ENCODE measurements at regions not wholly inside any gene's neighbourhood (a gene's known extent, or its start where the extent isn't known, plus 50 kb on each side); places are given as distances from the start of the nearest gene placed in this dataset.

DNA sequence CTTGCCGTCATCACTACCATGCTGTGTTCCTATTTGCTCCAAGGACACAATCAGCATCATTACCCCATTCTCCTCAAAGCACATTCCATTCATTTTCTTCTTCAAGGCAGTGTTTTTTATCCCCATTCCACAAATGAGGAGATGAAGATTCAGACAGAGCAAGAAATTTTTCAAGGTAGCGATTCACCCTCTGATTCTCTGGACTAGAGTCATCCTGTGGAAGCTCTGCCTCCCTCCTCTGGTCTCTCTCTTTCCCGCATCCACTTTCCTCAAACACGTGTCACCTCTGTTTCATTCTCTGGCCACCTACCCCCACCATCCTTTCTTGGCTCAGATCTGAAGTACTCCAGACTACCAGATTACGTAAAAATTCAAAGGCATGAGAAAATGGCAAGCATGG is 297.9 kb downstream of the SOX11 start:
- no peak for DNase-seq (ENCODE audit: low spot score)

DNA sequence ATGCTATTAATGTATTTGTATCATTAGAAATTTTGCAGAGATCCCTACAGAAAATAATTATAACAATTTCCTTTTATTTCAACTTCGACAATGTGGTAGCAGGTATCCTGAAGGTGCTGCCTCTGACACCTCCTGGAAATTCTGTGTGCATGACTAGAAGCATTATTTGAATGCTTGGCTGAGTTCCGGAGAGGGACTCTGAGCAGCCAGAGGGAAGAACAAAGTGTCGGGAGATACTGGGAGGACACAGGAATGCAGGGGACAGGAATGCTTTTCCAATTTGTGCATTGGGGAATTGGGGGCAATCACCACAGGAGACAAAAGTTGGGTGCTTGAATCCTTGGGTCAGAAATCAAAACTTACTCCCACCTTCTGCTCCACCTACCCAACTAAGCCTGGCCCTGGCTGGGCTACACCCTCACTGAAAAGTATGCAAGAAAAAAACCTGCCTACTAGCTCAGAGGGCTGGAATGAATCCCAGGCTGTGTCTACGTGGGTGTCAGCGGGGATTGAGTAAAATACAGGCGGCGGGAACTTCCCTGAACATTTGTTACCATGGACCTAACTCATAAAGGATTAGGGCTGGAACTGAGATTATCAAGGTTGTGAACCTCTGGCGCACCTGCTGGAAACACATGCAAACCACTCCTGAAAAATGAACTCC is 299.3 kb downstream of the SOX11 start:
- DNase-seq (ENCODE audit: low spot score): no peak

DNA sequence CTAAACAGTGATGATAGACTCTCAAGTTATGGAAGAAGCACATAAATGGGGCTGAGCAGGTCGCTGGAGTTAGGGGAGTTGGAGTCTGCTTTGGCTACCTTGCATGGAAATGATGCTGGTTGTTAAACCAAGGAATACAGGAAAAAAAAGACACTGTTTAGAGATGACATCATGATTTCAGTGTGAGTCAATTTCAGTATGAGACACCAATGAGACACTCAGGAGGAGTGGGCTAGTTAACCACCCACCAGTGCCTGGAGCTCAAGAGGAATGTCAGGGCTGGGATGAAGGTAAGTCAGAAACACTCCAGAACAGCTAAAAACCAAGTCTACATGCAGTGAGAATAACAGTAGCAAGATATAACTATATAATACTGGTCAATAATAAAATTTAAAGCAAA is 303.6 kb downstream of the SOX11 start:
- DNase-seq (ENCODE audit: low spot score): no peak

DNA sequence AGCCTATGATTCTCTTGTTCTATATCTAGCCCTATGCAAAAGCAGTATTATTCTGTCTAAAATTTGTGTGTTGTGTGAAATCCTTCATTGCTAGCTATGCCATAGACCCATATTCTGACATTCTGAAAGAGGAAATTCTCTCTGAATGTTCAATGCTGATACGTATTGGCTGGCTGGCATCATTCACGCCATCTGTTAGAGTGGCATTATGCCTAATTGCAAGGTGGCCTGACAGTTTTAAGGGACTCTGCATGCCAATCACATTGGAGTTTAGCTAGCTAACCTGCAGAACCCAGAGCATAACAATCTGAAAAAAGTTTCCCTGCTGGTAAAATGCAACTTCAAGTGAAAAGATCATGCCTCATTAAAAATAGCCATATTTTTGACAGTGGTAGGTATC is 316.0 kb downstream of the SOX11 start:
- DNase-seq (ENCODE audit: low spot score): no peak

DNA sequence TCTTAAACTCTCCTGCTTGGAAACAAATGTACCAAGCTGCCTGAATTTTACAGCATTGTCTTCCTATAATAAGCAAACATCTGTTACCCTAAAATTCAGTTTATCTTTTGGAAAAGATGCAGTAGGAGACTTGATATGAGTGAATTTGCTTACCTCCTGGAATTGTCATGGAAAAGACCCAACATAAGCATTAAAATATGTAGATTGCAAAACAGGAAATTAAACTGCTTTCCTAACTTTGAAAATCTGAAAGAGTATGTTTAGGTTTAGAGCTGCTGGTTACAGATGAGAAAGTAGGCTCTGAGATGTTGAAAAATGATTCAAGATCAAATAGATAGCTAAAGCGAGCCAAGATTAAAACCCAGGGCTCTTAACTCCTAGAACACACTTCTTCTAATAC is 316.5 kb downstream of the SOX11 start:
- no peak for DNase-seq (ENCODE audit: low spot score)

DNA sequence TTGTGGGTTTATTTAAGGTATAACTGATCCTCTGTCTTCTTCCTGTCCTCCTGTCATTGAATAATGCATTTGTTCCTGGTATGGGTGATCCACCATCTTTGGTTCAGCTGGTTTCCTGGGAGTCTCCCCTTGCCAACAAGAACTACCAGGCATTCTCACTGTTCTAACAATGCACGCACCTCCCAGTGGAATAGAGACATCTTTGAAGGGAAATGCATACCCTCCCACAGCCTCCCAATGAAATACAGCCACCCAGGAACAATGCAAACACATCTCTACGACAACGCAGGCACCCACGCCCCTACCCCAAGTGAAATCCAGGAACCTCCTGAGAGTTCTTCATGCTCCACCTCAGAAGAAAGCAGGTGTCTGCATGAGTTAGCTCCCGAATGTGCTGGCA is 318.0 kb downstream of the SOX11 start:
- no peak for DNase-seq (ENCODE audit: low spot score)

DNA sequence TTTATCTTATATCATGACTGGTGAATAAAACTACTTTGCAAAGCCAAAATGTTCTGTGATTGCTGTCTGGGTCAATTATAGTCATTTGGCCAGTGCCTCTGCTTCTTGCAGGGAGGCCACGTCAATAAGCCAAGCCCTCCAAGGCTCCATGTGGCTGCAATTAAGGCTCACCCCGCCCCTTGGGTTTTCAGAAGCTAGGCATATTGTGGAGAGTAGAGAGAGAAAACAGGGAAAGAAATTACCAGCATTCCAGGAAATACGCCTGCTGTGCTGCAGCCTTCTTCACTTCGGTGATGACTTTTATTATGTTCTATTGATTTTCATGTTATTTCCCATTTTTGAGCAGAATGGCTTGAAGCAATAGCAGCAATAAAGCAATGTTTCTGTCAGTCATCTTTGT is 319.7 kb downstream of the SOX11 start:
- no peak for DNase-seq (ENCODE audit: low spot score)

DNA sequence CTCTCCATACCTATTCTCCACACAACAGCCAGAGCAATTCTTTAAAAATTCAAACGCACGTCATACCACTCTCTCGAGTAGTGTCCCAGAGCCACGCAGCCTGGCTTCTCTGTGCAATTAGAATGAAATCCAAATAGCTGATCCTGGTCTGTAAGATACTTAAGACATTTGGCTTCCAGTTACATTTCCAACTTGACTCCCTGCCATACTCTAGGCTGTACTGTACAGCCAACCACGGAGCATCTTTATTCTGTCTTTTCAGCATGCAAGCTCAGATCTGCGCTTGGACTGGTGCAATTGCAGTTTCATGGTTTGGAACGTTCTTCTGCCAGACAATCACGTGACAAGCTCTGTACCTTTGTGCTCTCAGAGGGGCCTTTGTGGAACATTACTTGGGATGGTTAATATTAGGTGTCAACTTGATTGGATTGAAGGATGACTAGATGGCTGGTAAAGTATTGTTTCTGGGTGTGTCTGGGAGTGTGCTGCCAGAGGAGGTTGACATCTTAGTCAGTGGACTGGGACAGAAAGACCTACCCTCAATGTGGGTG is 325.6 kb downstream of the SOX11 start:
- no peak for DNase-seq (ENCODE audit: low spot score)

DNA sequence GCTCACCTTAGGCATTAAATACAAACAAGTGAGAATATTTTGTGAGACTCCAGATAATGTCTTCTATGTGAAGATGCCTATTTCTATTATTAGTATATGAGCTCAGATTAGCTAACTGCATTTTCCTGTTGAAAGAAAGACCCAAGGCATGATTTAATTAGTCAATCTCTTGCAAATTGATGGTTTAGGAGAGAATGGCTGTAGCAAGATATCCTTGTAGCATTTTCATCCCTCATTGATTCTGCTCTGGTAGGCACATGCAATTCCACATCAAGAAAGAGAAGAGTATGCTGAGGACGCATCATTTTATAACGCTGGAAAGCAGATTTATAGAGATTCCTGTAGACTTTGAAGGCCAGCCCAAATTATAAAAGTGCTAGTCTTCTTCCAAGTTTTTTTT is 332.0 kb downstream of the SOX11 start:
- DNase-seq (ENCODE audit: low spot score): no peak

DNA sequence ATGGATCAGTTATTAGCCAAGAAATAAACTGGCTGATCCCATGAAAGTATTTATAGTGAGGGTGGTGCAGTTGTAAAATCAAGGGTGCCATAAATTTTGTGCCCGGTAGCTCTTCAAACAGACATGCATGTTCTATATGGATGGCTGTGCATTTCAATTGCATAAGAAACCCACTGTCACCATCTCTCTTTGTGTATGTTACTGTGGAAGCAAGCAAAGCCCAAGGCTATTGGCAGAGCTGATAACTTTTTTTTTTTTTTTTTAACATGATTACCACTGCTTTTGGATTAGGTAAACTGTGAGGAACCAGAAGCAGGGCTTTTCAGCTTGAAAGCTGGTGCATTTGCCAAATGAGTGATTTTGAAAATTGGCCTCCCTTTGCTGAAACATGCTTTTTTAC is 332.6 kb downstream of the SOX11 start:
- no peak for DNase-seq (ENCODE audit: low spot score)

DNA sequence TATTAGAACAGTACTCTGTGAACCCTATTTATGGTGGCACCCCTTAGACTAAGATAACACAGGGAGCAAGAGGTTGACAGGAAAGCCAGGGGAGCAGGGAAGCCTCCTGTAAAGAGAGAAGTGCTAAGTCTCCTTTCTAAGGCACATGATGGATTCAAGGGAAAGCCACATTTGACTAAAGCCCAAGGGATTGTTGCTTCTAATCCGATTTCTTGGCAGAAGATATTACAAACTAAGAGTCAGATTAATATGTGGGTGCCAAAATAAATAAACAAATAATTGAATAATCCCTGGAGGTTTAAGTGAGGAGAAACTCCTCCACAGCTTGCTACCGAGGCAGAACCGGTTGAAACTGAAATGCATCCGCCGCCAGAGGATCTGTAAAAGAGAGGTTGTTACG is 333.2 kb downstream of the SOX11 start:
- DNase-seq (ENCODE audit: low spot score): no peak

DNA sequence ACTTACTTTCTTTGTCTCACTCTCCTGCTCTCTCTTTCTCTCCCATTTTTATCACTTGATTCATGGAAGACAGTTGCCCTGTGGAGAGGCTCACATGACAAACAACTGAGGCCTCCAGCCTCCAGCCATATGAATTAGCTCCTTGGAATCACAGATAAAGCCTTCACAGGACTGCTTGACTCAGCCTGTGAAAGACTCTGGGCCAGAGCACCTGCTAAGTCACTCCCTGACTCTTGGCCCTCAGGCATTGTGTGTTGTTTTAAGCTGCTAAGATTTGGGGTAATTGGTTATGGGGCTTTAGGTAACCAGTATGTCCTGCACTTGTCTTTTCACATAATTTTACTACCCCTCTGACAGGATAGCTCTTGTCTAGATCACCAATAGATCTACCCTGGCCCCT is 334.9 kb downstream of the SOX11 start:
- DNase-seq (ENCODE audit: low spot score): no peak

DNA sequence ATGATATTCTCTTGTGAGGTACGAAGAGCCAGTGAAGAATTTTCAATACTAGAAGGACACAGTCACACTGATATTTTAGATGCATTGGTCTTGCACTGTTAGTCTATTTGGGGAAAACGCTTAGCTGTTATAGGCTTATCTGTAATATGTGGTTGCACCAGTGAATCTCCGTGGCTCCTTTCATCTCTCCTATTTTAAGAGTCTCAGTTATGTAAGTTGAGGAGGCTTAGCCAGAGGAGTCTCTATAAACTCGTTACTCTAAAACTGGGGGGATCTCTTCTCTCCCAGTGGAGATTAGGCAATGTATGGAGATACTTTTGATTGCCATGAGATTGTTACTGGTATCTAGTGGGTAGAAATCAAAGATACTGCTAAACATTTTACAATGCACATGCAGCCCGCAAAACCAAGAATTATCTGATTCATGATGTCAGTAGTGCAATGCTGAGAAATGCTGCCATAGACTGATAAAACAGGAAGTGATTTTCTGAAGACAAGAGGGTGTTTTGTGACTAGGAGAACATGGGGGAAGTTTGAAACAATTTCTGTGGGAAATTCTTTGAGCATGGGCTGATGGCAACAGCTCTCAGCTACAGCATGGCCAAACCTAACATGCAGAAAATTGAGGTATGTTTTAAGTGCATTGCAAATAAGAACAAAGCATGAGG is 339.1 kb downstream of the SOX11 start:
- DNase-seq (ENCODE audit: low spot score): no peak

DNA sequence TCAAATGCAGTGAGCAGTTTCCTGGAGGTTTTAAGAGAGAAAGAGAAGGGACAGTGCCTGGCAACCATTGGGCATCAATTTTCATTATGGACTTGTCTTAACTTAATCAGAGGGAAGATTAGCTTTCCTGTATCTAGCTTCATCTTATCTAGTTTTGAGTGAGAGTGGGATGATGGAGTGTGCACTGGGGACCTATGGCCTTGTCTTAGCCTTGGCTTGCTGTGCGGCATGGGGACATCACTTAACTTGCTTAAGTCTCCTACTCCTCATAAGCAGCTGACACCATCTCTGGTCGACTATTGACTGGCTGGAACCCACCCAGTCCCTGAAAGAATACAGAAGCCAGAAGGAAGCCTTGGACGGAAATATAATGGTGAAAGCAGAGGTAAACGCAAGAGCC is 344.0 kb downstream of the SOX11 start:
- no peak for DNase-seq (ENCODE audit: low spot score)

DNA sequence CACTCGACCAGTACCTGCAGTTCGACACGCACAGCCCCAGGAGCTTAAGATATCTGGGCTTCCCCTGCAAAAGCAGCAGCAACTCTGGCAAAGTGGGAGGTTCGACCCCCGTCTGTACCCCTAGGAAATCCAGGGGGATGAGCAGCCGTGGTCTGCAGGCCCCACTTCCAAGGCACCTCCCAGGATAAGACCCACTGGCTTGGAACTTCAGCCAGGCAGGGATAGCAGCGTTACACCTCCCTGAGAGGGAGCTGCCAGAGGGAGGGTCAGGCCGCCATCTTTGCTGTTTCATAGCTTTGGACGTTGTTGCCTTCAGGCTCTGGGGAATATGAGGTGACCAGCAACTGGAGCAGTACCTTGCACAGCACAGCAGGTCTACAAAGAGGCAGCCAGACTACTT is 351.1 kb downstream of the SOX11 start:
- no peak for DNase-seq (ENCODE audit: low spot score)

DNA sequence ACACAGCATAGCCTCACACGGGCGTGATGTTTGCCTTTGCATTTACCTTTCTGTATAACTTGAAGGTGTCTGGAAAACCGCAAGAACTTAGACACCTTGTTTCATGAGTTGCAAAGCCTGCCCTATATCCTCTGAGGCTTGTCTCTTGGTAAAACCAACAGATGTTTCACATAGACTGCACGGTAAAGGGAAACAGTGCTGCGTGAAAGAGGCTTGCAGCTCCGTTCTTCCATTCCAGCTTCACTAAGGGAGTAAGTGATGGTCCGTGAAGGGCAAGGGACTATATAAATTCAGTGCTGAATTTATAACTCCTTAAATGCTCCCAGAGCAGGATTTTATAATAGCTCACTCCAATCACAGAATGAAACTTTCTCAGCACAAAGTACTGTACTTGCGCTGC is 360.5 kb downstream of the SOX11 start:
- no peak for DNase-seq (ENCODE audit: low spot score)

DNA sequence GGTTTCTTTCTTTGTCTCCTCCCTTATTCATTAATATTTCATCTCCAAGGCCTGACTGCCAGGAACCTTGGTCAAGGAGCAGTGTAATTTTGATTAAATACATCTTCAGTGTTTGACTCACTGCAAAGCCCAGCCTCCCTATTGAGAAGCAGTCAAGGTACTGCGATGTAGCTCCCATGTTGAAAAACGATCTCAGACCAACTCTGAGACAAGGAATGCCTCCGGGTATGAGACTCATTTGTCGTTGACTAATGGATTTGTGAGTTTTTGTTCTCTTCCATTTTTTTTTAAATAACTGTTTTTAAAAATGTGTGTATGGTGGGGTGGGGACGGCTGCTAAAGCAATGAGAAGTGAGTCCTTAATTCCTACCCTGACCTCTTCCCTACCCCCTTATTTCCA is 361.6 kb downstream of the SOX11 start:
- no peak for DNase-seq (ENCODE audit: low spot score)

DNA sequence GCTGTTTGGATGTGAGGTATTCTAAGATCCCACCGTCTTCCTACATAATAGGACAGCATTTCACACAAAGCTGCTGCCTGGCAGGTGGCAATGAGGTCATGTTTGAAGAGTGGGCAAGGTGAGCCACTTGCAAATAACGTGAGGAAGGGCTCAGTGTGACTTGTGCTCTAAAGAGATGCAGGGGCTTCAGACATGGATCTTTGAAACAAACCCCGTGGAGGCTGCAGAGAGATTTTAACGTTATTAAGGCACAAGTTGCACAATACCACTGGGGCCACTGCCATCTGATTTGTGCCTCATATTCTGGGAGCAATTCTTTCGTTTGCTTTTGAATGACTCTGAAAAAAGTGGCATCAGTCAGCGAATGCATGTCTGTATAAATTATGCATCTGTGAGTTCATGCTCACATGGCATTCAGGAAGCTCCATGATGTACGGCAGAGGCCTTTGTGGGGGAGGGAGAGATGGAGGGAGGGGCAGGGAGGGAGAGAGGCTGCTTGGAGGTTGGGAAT is 362.0 kb downstream of the SOX11 start:
- DNase-seq (ENCODE audit: low spot score): no peak

DNA sequence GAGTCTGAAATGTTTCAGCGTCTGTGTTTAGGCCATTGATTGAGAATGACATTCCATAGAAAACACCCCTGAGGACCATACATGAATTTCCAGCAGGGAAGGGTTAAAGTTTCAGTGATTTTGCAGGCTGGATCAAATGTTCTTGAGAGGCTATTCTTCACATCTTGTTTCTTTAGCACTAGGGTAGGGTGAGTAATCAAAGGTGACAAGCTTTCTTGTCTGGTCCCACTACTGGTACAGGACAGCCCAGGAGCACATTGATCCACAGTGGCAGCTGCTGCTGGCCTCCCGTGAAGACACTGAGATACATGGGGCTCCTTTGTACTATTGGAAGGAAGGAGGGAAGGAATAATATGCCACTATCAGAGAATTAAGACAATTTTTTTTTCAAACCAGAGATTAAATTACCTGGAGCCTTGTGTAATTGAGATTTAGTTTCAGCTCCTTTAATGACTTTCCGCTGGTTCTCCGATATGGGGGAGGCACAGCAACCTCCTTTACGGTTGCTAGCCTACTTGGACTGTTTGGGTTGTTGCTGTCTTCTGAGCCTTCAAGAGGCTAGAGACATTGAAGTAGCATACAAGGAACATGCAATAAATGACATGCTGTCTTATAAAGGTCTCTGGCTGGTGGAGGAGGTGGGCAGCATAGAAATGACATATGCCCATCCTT is 368.9 kb downstream of the SOX11 start:
- no peak for DNase-seq (ENCODE audit: low spot score)

DNA sequence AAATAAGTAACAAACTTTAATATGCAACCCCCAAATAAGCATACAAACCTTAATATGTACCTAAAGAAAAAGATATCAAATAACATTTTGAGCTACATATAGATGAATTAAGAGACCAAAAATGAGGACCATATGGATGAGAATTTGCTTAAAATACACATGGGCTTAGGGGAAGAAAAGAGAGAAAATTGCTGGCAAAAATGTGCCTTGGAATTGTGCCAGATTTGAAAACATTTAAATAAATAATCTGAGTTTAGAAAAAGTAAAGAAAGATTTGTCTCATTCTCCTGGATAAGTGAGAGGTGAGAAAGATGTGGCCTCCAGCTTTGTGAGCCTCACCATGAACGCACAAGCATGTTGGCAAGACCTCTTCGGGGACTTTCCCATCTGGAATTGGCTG is 372.6 kb downstream of the SOX11 start:
- DNase-seq (ENCODE audit: low spot score): no peak

DNA sequence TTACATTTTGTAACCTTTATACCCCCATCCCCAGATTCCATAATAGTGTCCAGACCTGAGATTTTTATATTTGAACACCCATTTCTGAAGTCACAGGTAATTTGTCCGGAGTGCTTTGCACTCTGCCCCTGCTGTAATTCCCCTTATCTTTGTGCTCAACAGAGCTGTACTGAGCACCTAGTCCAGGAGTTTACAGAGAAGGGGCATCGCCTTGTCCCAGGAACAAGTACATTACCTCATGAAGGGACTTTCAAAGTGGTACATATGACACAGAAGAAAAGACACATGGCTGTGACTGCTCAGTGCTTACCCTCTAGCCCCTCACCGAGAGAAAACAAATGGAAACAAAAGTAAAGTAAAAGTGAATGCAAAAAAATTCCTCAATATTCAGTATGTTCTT is 373.5 kb downstream of the SOX11 start:
- no peak for DNase-seq (ENCODE audit: low spot score)

DNA sequence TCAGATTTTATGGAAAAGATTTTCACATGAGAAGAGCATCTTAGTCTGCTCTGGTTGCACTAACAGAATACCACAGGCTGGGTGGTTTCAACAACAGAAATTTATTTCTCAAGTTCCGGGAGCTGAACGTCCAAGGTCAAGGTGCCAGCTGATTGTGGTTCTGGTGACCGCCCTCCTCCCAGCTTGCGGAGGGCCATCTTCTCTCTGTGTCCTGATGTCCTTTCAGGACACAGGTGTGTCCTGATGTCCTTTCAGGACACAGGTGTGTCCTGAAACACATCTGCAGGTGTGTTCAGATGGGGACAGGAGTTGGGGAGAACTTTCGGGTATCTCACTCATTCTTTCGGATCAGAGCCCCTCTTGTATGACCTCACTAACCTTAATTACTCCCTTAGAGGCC is 374.9 kb downstream of the SOX11 start:
- no peak for DNase-seq (ENCODE audit: low spot score)

DNA sequence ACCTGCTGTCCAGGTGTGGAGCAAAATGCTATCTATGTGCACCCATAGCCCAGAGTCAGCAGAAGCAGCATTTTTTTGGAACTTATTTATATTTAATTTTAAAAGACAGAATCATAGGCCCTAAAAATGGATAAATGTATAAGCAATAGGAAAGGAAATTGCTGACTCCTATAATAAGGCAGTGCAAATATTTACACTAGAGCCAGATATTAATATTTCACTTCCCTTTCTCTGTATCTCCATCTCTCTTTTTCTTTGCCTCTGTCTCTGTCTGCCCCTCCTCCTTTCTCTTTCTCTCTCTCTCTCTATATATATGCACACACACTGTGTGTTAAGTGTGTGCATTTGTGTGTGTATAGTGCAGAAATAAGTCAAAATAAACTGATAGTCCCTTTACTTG is 375.6 kb downstream of the SOX11 start:
- no peak for DNase-seq (ENCODE audit: low spot score)
